A673 (cell line): ENCODE measurements at regions not wholly inside any gene's neighbourhood (a gene's known extent, or its start where the extent isn't known, plus 50 kb on each side); places are given as distances from the start of the nearest gene placed in this dataset.

ENCODE experiments used
- BruUV-seq: library from RNA; stranded (reverse); fragments of 400-500 nt; replicated peaks from 2 replicates; lab custom pipeline; 2021; lab: Mats Ljungman, UMichigan
- CTCF ChIA-PET: fragments of 300-600 bp; sonication (Branson Sonifier 250); formaldehyde crosslinking; loops from one replicate; lab custom pipeline; 2022; ENCODE audit warnings: antibody characterized with exemption; lab: Charles Lee
- POLR2A ChIA-PET: fragments of 300-600 bp; sonication (Branson Sonifier 250); formaldehyde crosslinking; loops from one replicate; lab custom pipeline; 2022; ENCODE audit warnings: antibody characterized with exemption; ENCODE audit not compliant: low non-redundant PET; lab: Charles Lee
- DNase-seq: peaks from one replicate; pipeline ENCODE4 v3.0.0-alpha.2; 2015; ENCODE audit warnings: low spot score
- H3K27ac ChIP-seq: fragments of 200-600 bp; sonication (generic); 2 replicates; pipeline ENCODE4 v1.5.1; 2016; ENCODE audit warnings: mixed run types, low read depth, mild to moderate bottlenecking, mixed read lengths, antibody characterized with exemption, low read length; ENCODE audit not compliant: poor library complexity, severe bottlenecking
- H3K27me3 ChIP-seq: fragments of 200-600 bp; sonication (generic); replicated peaks from 2 replicates; pipeline ENCODE4 v1.6.1; 2017; ENCODE audit warnings: mixed run types, low read depth, mild to moderate bottlenecking, mixed read lengths, antibody characterized with exemption, low read length; ENCODE audit not compliant: insufficient read depth, poor library complexity
- H3K36me3 ChIP-seq: fragments of 200-600 bp; sonication (generic); 2 replicates; pipeline ENCODE4 v1.6.1; 2016; ENCODE audit warnings: mixed run types, mild to moderate bottlenecking, mixed read lengths, antibody characterized with exemption, low read length; ENCODE audit not compliant: insufficient read depth, poor library complexity, severe bottlenecking
- H3K4me1 ChIP-seq: fragments of 200-600 bp; sonication (generic); 2 replicates; pipeline ENCODE4 v1.6.1; 2017; ENCODE audit warnings: mixed run types, mild to moderate bottlenecking, mixed read lengths, antibody characterized with exemption, low read length; ENCODE audit not compliant: insufficient read depth, poor library complexity, severe bottlenecking
- H3K4me3 ChIP-seq: fragments of 200-600 bp; sonication (generic); 2 replicates; pipeline ENCODE4 v1.5.1; 2016; ENCODE audit warnings: low read depth, mixed run types, mild to moderate bottlenecking, mixed read lengths, low read length; ENCODE audit not compliant: poor library complexity, severe bottlenecking
- H3K9me3 ChIP-seq: fragments of 200-600 bp; sonication (generic); 2 replicates; pipeline ENCODE4 v1.6.1; 2016; ENCODE audit warnings: mixed run types, low read depth, mild to moderate bottlenecking, mixed read lengths, antibody characterized with exemption, low read length; ENCODE audit not compliant: poor library complexity, severe bottlenecking
- EZH2 ChIP-seq: fragments of 200-600 bp; sonication (generic); IDR thresholded peaks from 2 replicates; pipeline ENCODE4 v1.6.1; 2017; ENCODE audit warnings: borderline replicate concordance, low read depth, mild to moderate bottlenecking, mixed read lengths, antibody characterized with exemption, low read length; ENCODE audit not compliant: poor library complexity, severe bottlenecking
- intact Hi-C: fragments of 100-400 bp; cut with micrococcal nuclease; formaldehyde crosslinking; loops from one replicate; pipeline ENCODE4 v1.10.0; 2022; ENCODE audit not compliant: unreplicated experiment
- TF ChIP-seq, protein P1 (sequence below): fragments of 300-800, 200-600 bp; sonication (generic); conservative IDR thresholded peaks from 2 replicates; pipeline ENCODE4 v1.5.1; 2017; ENCODE audit warnings: low read depth, mild to moderate bottlenecking, antibody characterized with exemption, low read length, moderate library complexity, mixed read lengths

DNA sequence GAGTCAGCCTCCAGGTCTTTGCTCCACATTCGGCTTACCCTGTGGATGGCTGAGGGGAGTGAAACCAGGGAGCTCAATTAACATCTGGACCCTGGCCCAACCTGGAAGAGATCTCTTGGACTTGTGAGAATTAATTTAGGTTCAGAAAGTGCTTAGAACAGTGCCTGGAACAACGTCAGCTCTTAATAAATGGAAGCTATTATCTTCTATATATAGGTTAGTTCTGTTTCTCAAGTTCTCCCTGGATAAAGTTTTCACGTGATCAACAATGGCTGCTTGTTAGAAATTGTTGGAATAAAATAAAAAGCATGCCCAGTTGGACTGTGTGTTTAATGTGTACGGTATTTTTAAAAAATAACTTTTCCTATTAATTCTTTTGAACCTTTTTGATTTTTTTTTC is 80.8 kb downstream of the TRIML1 start:
- Histone ChIP-seq H3K27me3 (peaks cover 10% of the 10 kb centered on the region), H3K4me3 (no peak overlapping the region), H3K27ac (no peak overlapping the region), H3K36me3 (no peaks in the 10 kb centered on the region), H3K4me1 (no peaks in the 10 kb centered on the region), H3K9me3 (no peaks in the 10 kb centered on the region)
- DNase-seq: no peak
- POLR2A ChIA-PET: interaction anchor here (0.6 kb wide), 1 partner anchor 23 kb away, joined by 3 read pairs; no protein-coding TSS in a partner anchor
- no TSS peak for BruUV-seq
- TF ChIP-seq, protein P1, sequence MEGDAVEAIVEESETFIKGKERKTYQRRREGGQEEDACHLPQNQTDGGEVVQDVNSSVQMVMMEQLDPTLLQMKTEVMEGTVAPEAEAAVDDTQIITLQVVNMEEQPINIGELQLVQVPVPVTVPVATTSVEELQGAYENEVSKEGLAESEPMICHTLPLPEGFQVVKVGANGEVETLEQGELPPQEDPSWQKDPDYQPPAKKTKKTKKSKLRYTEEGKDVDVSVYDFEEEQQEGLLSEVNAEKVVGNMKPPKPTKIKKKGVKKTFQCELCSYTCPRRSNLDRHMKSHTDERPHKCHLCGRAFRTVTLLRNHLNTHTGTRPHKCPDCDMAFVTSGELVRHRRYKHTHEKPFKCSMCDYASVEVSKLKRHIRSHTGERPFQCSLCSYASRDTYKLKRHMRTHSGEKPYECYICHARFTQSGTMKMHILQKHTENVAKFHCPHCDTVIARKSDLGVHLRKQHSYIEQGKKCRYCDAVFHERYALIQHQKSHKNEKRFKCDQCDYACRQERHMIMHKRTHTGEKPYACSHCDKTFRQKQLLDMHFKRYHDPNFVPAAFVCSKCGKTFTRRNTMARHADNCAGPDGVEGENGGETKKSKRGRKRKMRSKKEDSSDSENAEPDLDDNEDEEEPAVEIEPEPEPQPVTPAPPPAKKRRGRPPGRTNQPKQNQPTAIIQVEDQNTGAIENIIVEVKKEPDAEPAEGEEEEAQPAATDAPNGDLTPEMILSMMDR: no peak
- CTCF ChIA-PET: no interaction called here
- intact Hi-C loops: no loop called here

DNA sequence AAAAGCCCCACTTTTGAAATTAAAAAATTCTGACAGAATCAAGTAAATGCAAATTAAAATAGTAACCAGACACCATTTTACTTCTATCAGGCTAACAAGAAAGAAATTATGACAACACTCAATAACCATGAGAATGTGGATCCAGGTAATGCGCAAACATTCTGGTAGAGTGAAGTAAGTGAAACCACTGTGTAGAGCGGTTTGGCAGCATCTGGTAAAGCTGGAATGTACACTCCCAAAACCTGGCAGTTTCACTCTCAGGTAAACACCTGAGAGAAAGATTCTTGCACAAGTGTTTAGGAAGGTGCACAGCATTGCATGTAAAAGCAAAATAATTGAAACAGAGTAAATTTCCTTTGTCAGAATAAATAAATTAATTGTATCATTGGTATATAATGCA is 81.8 kb downstream of the TRIML1 start:
- Histone ChIP-seq H3K9me3 (no peaks in the 10 kb centered on the region), H3K27ac (no peak overlapping the region), H3K36me3 (no peaks in the 10 kb centered on the region), H3K27me3 (peaks cover 10% of the 10 kb centered on the region), H3K4me1 (no peaks in the 10 kb centered on the region), H3K4me3 (no peak overlapping the region)
- DNase-seq: no peak
- BruUV-seq: no TSS peak
- CTCF ChIA-PET: no interaction called here
- intact Hi-C loops: no loop called here
- no peak for TF ChIP-seq EZH2
- TF ChIP-seq, protein P1: no peak
- POLR2A ChIA-PET: no interaction called here

DNA sequence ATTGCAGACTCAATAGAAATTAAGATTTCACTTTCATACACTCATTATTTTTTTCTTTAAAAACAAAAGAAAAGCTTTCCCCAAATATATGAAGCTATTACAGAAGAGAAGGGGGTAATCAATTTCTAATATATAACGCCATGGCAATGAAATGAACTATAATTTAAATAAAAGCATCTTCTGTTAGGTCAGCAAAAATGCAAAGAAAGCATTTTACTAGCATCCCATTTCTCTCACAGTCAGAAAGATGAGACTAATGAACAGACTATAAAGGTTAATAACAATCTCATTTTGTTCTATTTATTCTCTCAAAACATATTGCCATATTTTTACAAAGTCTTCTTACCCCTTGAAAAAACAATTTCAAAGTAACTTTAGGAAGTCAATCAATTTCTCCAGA is 89.0 kb downstream of the TRIML1 start:
- Histone ChIP-seq H3K27me3 (peaks cover 17% of the 10 kb centered on the region), H3K27ac (no peak overlapping the region), H3K9me3 (no peaks in the 10 kb centered on the region), H3K36me3 (no peaks in the 10 kb centered on the region), H3K4me3 (no peak overlapping the region), H3K4me1 (no peaks in the 10 kb centered on the region)
- ChIA-PET POLR2A (no interaction called here), CTCF (no interaction called here)
- TF ChIP-seq, protein P1: no peak
- no peak for TF ChIP-seq EZH2
- no peak for DNase-seq
- no TSS peak for BruUV-seq
- intact Hi-C loops: no loop called here
